Amniotic epithelial cell (primary cell): ENCODE measurements at regions not wholly inside any gene's neighbourhood (a gene's known extent, or its start where the extent isn't known, plus 50 kb on each side); places are given as distances from the start of the nearest gene placed in this dataset.
"Not testable (repeated sequence)": the region's sequence is repeated elsewhere in the genome, so short reads cannot be mapped to it uniquely, and the experiment has no call there.

Experiments used
- DNase-seq: peaks from one replicate; pipeline ENCODE4 v3.0.0-alpha.2; 2010; ENCODE audit warnings: low read depth

- no peak for DNase-seq
Measured at GRCh38 chr5:13640270-13640669, 304.2 kb downstream of the DNAH5 start.

GRCh38 chr5:13632676-13633075 lies 311.8 kb downstream of the DNAH5 start:
- DNase-seq, result no peak

GRCh38 chr5:13629218-13629617 lies 315.3 kb downstream of the DNAH5 start:
- DNase-seq, result no peak

- DNase-seq, result no peak
Measured at GRCh38 chr5:13627673-13628454, 316.6 kb downstream of the DNAH5 start.

- peak; percentile 1 for DNase-seq
Measured at GRCh38 chr5:13625616-13626198, 318.8 kb downstream of the DNAH5 start.

- no peak for DNase-seq
Measured at GRCh38 chr5:13624283-13625074, 320.0 kb downstream of the DNAH5 start.

GRCh38 chr5:13613621-13614020 lies 330.9 kb downstream of the DNAH5 start:
- no peak for DNase-seq

GRCh38 chr5:13611604-13612003 lies 332.9 kb downstream of the DNAH5 start:
- no peak for DNase-seq

- DNase-seq, result no peak
Measured at GRCh38 chr5:13609504-13609903, 335.0 kb downstream of the DNAH5 start.

- DNase-seq, result no peak
Measured at GRCh38 chr5:13606051-13606450, 338.4 kb downstream of the DNAH5 start.

- DNase-seq, result peak; percentile 65
Measured at GRCh38 chr5:13601112-13601511, 343.4 kb downstream of the DNAH5 start.

GRCh38 chr5:13595978-13596377 lies 348.5 kb downstream of the DNAH5 start:
- no peak for DNase-seq

GRCh38 chr5:13591621-13592020 lies 352.9 kb downstream of the DNAH5 start:
- DNase-seq, result peak; percentile 86

- DNase-seq, result no peak
Measured at GRCh38 chr5:13585324-13585723, 359.2 kb downstream of the DNAH5 start.

GRCh38 chr5:13581914-13582313 lies 362.6 kb downstream of the DNAH5 start:
- DNase-seq, result no peak

GRCh38 chr5:13581132-13581531 lies 363.4 kb downstream of the DNAH5 start:
- DNase-seq, result no peak

GRCh38 chr5:13580058-13580457 lies 364.4 kb downstream of the DNAH5 start:
- no peak for DNase-seq

- DNase-seq, result not testable (repeated sequence)
Measured at GRCh38 chr5:13579091-13579490, 365.4 kb downstream of the DNAH5 start.

- DNase-seq, result not testable (repeated sequence)
Measured at GRCh38 chr5:13578311-13579039, 366.0 kb downstream of the DNAH5 start.

- no peak for DNase-seq
Measured at GRCh38 chr5:13574574-13574973, 369.9 kb downstream of the DNAH5 start.

GRCh38 chr5:13572163-13572562 lies 372.3 kb downstream of the DNAH5 start:
- no peak for DNase-seq

- no peak for DNase-seq
Measured at GRCh38 chr5:13569090-13569715, 375.3 kb downstream of the DNAH5 start.
